ENCODE measurements at regions not wholly inside any gene's neighbourhood (a gene's known extent, or its start where the extent isn't known, plus 50 kb on each side); places are given as distances from the start of the nearest gene placed in this dataset.
"Not testable (repeated sequence)": the region's sequence is repeated elsewhere in the genome, so short reads cannot be mapped to it uniquely, and the experiment has no call there.

DNA sequence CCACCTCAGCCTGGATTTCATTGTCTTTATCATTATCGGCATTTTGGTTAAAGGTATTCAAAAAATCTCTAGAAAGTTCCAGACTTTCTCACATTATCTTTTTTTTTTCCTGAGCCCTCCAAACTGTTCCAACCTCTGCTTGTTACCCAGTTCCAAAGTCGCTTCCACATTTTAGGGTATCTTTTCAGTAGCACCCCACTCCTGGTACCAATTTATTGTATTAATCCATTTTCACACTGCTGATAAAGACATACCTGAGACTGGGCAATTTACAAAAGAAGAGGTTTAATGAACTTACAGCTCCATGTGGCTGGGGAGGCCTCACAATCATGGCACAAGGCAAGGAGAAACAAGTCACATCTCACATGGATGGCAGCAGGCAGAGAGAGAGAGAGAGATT, 145.5 kb upstream of the SSTR1 start:
- FAIRE-seq; CTCF ChIA-PET; H3K79me2 ChIP-seq (ENCODE audit: control insufficient read depth, insufficient read depth, low read length); H3K9me3 ChIP-seq (replicated peaks; ENCODE audit: control insufficient read depth, insufficient read depth, low read length); H2AFZ ChIP-seq (ENCODE audit: low read depth, low read length); H3K27me3 ChIP-seq (ENCODE audit: control insufficient read depth in 2 of 2, insufficient read depth in 2 of 2, low read length in 2 of 2); H3K27ac ChIP-seq (ENCODE audit: insufficient read depth, low read depth, low read length); POLR2A ChIA-PET; H3K9me1 ChIP-seq (replicated peaks; ENCODE audit: control insufficient read depth, extremely low read depth, insufficient read depth, low read length); intact Hi-C loops (cut with micrococcal nuclease); H3K9ac ChIP-seq (replicated peaks; ENCODE audit: extremely low read depth, insufficient read depth, low read length); H3K4me3 ChIP-seq (replicated peaks in 1 of 3; ENCODE audit: insufficient read depth in 1 of 3, low read depth in 1 of 3, low read length in 3 of 3); H3K4me1 ChIP-seq (ENCODE audit: control insufficient read depth, extremely low read depth, insufficient read depth, low read length); BruUV-seq (replicated peaks); H4K20me1 ChIP-seq (replicated peaks; ENCODE audit: control insufficient read depth, extremely low read depth, insufficient read depth, low read length); H3K36me3 ChIP-seq (ENCODE audit: control insufficient read depth in 2 of 2, extremely low read depth in 1 of 2, insufficient read depth in 2 of 2, low read length in 2 of 2); H3K4me2 ChIP-seq (ENCODE audit: insufficient read depth, low read length); dilution Hi-C loops (cut with MboI; ENCODE audit: extremely low pct_ligation_motif_present, low sequenced_read_pairs); DNase-seq (ENCODE audit: low read depth, low spot score): not testable (repeated sequence)

- dilution Hi-C loops (cut with MboI; ENCODE audit: extremely low pct_ligation_motif_present, low sequenced_read_pairs) = no loop called here
- TF ChIP-seq POLR2A (IDR thresholded peaks at IDR 0.05; ENCODE audit: low read depth, low read length) = no peak
- TF ChIP-seq POLR2AphosphoS5 (IDR thresholded peaks at IDR 0.05; ENCODE audit: insufficient read depth, low read depth, low read length) = no peak
- no peak for TF ChIP-seq GATA2 (IDR thresholded peaks at IDR 0.05; ENCODE audit: insufficient read depth, insufficient read length, low read depth, low read length)
- no peak for TF ChIP-seq FOS (IDR thresholded peaks at IDR 0.05; ENCODE audit: borderline replicate concordance, insufficient read depth, low read length)
- TF ChIP-seq, protein P1, sequence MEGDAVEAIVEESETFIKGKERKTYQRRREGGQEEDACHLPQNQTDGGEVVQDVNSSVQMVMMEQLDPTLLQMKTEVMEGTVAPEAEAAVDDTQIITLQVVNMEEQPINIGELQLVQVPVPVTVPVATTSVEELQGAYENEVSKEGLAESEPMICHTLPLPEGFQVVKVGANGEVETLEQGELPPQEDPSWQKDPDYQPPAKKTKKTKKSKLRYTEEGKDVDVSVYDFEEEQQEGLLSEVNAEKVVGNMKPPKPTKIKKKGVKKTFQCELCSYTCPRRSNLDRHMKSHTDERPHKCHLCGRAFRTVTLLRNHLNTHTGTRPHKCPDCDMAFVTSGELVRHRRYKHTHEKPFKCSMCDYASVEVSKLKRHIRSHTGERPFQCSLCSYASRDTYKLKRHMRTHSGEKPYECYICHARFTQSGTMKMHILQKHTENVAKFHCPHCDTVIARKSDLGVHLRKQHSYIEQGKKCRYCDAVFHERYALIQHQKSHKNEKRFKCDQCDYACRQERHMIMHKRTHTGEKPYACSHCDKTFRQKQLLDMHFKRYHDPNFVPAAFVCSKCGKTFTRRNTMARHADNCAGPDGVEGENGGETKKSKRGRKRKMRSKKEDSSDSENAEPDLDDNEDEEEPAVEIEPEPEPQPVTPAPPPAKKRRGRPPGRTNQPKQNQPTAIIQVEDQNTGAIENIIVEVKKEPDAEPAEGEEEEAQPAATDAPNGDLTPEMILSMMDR (IDR thresholded peaks at IDR 0.05; ENCODE audit: extremely low read depth in 1 of 2, insufficient read depth in 1 of 2, low read depth in 1 of 2, low read length in 2 of 2) = no peak
- no peak for TF ChIP-seq JUN (IDR thresholded peaks at IDR 0.05; ENCODE audit: borderline replicate concordance, insufficient read depth, insufficient read length, low read depth)
- TF ChIP-seq EZH2 (IDR thresholded peaks at IDR 0.05; ENCODE audit: borderline replicate concordance, low read depth, low read length, severe bottlenecking) = no peak
- TF ChIP-seq MAX (IDR thresholded peaks at IDR 0.05; ENCODE audit: insufficient read depth, insufficient read length) = no peak
- no peak for TF ChIP-seq MYC (IDR thresholded peaks at IDR 0.05; ENCODE audit: low read depth, low read length)
- Histone ChIP-seq H3K27ac (ENCODE audit: insufficient read depth, low read depth, low read length) (no peak overlapping the region), H3K4me2 (ENCODE audit: insufficient read depth, low read length) (no peak overlapping the region), H3K79me2 (ENCODE audit: control insufficient read depth, insufficient read depth, low read length) (no peaks in the 10 kb centered on the region), H3K9ac (replicated peaks; ENCODE audit: extremely low read depth, insufficient read depth, low read length) (no peak overlapping the region), H3K9me3 (replicated peaks; ENCODE audit: control insufficient read depth, insufficient read depth, low read length) (no peaks in the 10 kb centered on the region), H4K20me1 (replicated peaks; ENCODE audit: control insufficient read depth, extremely low read depth, insufficient read depth, low read length) (no peaks in the 10 kb centered on the region), H3K27me3 (ENCODE audit: control insufficient read depth in 2 of 2, insufficient read depth in 2 of 2, low read length in 2 of 2) (no peaks in the 10 kb centered on the region), H3K4me1 (ENCODE audit: control insufficient read depth, extremely low read depth, insufficient read depth, low read length) (no peaks in the 10 kb centered on the region), H3K9me1 (replicated peaks; ENCODE audit: control insufficient read depth, extremely low read depth, insufficient read depth, low read length) (no peaks in the 10 kb centered on the region), H3K36me3 (ENCODE audit: control insufficient read depth in 2 of 2, extremely low read depth in 1 of 2, insufficient read depth in 2 of 2, low read length in 2 of 2) (no peaks in the 10 kb centered on the region), H3K4me3 (replicated peaks in 1 of 3; ENCODE audit: insufficient read depth in 1 of 3, low read depth in 1 of 3, low read length in 3 of 3) (no peak overlapping the region), H2AFZ (ENCODE audit: low read depth, low read length) (no peak overlapping the region)
- intact Hi-C loops (cut with micrococcal nuclease) = no loop called here
- BruUV-seq (replicated peaks) = no TSS peak
- no peak for DNase-seq (ENCODE audit: low read depth, low spot score)
- ChIA-PET POLR2A (no interaction called here), CTCF (no interaction called here)
- no peak for FAIRE-seq
Observed at GRCh38 chr14:38063711-38064320, 143.9 kb upstream of the SSTR1 start.
